Activated CD8-positive, alpha-beta memory T cell treated with anti-CD3 and anti-CD28 coated beads for 1 hour (primary cell): ENCODE measurements at regions not wholly inside any gene's neighbourhood (a gene's known extent, or its start where the extent isn't known, plus 50 kb on each side); places are given as distances from the start of the nearest gene placed in this dataset.

Experiments used
- DNase-seq, 2 donors: peaks; one replicate each; pipeline ENCODE4 v3.0.0-alpha.2; 2020; ENCODE audit warnings: low read depth in 1 of 2; ENCODE audit errors: extremely low read depth in 1 of 2

GRCh38 chr1:198860371-198860770, 221.5 kb downstream of the PTPRC start:
- DNase-seq: no peak

GRCh38 chr1:198861636-198862035, 222.8 kb downstream of the PTPRC start:
- DNase-seq: no peak

GRCh38 chr1:198864695-198865094, 225.9 kb downstream of the PTPRC start:
- no peak for DNase-seq

- DNase-seq: no peak
These were observed 226.5 kb downstream of the PTPRC start for GRCh38 chr1:198865319-198865718.

- DNase-seq: no peak
These were observed 228.3 kb downstream of the PTPRC start for GRCh38 chr1:198867182-198867581.

GRCh38 chr1:198873696-198874230, 234.9 kb downstream of the PTPRC start:
- DNase-seq: no peak

- no peak for DNase-seq
These were observed 237.6 kb downstream of the PTPRC start for GRCh38 chr1:198876371-198876871.

- no peak for DNase-seq
These were observed 239.7 kb downstream of the PTPRC start for GRCh38 chr1:198878566-198878965.

GRCh38 chr1:198879711-198880306, 241.0 kb downstream of the PTPRC start:
- DNase-seq: no peak

- DNase-seq: no peak
These were observed 241.6 kb downstream of the PTPRC start for GRCh38 chr1:198880397-198880796.

GRCh38 chr1:198880818-198881597, 242.2 kb downstream of the PTPRC start:
- no peak for DNase-seq

GRCh38 chr1:198883184-198883583, 244.3 kb downstream of the PTPRC start:
- DNase-seq: no peak

- no peak for DNase-seq
These were observed 249.0 kb downstream of the PTPRC start for GRCh38 chr1:198887866-198888265.

- DNase-seq: no peak
These were observed 249.6 kb downstream of the PTPRC start for GRCh38 chr1:198888379-198888943.

- no peak for DNase-seq
These were observed 250.3 kb downstream of the PTPRC start for GRCh38 chr1:198889101-198889500.

- DNase-seq: no peak
These were observed 250.9 kb downstream of the PTPRC start for GRCh38 chr1:198889749-198890148.

GRCh38 chr1:198890214-198890930, 251.5 kb downstream of the PTPRC start:
- no peak for DNase-seq

GRCh38 chr1:198892065-198892464, 253.2 kb downstream of the PTPRC start:
- no peak for DNase-seq

GRCh38 chr1:198893141-198893540, 254.3 kb downstream of the PTPRC start:
- no peak for DNase-seq

GRCh38 chr1:198893763-198894444, 255.1 kb downstream of the PTPRC start:
- no peak for DNase-seq

GRCh38 chr1:198901266-198901665, 262.4 kb downstream of the PTPRC start:
- no peak for DNase-seq
